ENCODE measurements at regions not wholly inside any gene's neighbourhood (a gene's known extent, or its start where the extent isn't known, plus 50 kb on each side); places are given as distances from the start of the nearest gene placed in this dataset.
"Not testable (repeated sequence)": the region's sequence is repeated elsewhere in the genome, so short reads cannot be mapped to it uniquely, and the experiment has no call there.

DNA sequence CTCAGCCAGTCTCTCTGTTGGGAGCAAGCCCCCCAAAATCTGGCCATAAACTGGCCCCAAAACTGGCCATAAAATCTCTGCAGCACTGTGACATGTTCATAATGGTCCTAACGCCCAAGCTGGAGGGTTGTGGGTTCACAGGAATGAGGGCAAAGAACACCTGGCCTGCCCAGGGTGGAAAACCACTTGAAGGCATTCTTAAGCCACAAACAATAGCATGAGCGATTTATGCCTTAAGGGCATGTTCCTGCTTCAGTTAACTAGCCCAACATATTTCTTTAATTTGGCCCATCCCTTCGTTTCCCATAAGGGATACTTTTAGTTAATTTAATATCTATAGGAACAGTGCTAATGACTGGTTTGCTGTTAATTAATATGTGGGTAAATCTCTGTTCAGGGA is 205.8 kb downstream of the ALG10 start:
- not testable (repeated sequence) for DNase-seq

- not testable (repeated sequence) for DNase-seq
These were observed 206.7 kb downstream of the ALG10 start for GRCh38 chr12:34229033-34229432.

DNA sequence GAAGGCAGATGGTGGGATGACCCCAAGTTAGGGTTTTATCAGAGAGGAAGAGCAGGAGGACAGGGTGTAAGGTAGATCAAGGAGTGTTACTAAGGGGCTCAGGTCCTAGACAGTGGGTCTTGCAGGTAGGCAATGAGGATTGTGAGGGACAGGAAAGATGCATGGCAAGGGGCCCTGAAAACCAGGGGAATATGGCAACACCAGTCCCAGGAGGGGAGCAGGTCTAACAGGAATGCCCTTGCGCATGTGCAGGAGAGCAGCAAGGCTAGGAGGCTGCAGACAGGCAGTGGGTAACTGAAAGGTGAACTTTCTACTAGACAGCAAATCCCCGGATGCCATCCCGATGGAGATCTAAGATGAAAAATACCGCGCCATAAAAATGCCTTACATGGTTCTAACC is 211.3 kb downstream of the ALG10 start:
- no peak for DNase-seq

- DNase-seq: no peak
These were observed 213.8 kb downstream of the ALG10 start for GRCh38 chr12:34236073-34236472.

DNA sequence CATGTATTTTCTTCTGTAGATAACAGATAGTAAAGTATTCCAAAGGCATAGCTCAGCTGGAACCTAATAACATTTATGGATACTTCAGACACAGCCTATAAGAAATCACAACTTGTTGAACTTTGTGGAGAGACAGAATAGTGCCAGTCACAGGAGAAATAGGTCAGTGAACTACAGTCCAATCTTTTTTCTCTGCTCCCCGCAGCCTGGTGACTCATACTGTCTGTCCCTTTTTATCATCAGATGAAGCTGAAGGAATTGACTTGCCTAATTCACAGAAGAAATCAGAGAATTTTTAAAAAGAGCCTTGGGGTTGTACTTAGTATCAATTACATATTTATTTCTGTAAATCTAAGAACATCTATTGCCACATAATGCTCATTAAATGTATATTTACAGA is 222.3 kb downstream of the ALG10 start:
- no peak for DNase-seq

DNA sequence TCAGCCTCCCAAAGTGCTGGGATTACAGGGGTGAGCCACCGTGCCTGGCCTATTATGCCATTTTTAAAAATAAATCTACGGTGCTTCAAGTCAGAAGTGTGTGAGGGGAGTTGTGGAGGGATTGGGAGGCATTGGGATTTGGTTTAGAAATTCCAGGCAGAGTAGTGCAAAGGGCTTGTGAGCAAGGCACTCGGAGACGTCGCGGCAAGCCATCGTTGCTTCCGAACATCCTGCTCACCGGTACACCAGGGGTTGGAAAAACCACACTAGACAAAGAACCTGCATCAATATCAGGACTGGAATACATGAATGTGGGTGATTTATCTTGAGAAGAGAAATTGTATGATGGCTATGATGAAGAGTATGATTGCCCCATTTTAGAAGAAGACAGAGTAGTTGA is 227.0 kb downstream of the ALG10 start:
- DNase-seq: no peak

DNA sequence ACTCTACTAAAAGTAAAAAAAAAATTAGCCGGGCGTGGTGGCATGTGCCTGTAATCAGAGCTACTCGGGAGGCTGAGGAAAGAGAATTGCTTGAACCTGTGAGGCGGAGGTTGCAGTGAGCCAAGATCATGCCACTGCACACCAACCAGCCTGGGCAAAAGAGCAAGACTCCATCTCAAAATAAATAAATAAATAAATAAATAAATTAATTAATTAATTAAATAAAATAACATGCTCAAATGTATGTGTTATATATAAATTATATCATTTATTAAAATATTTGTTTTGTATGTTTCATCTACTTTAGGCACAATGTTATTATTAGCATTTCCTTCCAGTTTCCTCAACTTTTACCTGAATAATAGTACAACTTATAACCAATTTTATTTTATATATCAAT is 229.6 kb downstream of the ALG10 start:
- DNase-seq: not testable (repeated sequence)

GRCh38 chr12:34253674-34254073 is 231.4 kb downstream of the ALG10 start:
- DNase-seq: no peak

DNA sequence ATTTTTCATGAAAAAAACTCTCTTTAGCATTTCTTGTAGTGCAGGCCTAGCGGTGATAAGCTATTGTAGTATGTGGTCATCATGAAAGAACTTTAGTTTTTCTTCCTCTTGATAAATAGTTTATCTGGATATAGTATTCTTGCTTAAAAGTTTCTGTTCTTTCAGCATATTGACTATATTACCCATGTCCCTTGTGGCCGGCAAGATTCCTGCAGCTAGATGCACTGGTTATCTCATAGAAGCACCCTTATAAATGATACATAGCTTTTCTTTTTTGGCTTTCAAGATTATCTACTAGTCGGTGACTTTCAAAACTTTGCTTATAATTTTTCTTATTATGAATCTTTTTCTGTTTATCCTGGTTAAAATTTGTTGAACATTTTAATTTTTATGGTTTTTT is 234.8 kb downstream of the ALG10 start:
- DNase-seq: no peak

- DNase-seq: not testable (repeated sequence)
These were observed 239.8 kb downstream of the ALG10 start for GRCh38 chr12:34262140-34262539.

GRCh38 chr12:34264110-34264509 is 241.8 kb downstream of the ALG10 start:
- no peak for DNase-seq

- DNase-seq: not testable (repeated sequence)
These were observed 251.4 kb downstream of the ALG10 start for GRCh38 chr12:34273703-34274102.

- no peak for DNase-seq
These were observed 252.8 kb downstream of the ALG10 start for GRCh38 chr12:34275129-34275528.

DNA sequence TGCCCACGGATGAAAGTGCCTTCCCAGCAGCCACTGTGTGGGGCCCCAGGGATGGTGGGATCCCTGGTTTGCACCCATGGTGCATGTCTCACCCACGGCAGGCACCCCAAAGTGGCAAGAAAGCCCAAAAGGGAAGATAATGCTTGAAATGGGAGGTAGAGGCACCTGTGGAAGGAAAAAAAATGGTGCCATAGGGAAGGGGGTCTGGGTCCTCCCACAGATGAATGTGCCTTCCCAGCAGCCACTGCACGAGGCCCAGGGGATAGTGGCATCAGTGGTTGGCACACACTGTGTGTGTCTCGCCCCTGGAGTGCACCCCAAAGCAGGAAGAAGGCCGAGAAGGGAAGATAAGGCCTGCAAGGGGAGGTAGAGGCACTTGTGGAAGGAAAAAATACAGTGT is 264.2 kb downstream of the ALG10 start:
- no peak for DNase-seq

- DNase-seq: no peak
These were observed 264.6 kb downstream of the ALG10 start for GRCh38 chr12:34286934-34287333.

- DNase-seq: no peak
These were observed 265.1 kb downstream of the ALG10 start for GRCh38 chr12:34287437-34287836.

- no peak for DNase-seq
These were observed 266.0 kb downstream of the ALG10 start for GRCh38 chr12:34287986-34288962.

- DNase-seq: no peak
These were observed 266.7 kb downstream of the ALG10 start for GRCh38 chr12:34288963-34289345.

- DNase-seq: no peak
These were observed 267.4 kb downstream of the ALG10 start for GRCh38 chr12:34289431-34290380.

- DNase-seq: no peak
These were observed 268.2 kb downstream of the ALG10 start for GRCh38 chr12:34290381-34290995.

GRCh38 chr12:34291001-34291400 is 268.7 kb downstream of the ALG10 start:
- no peak for DNase-seq

- no peak for DNase-seq
These were observed 269.2 kb downstream of the ALG10 start for GRCh38 chr12:34291426-34291901.
